A673 (cell line): ENCODE measurements at regions not wholly inside any gene's neighbourhood (a gene's known extent, or its start where the extent isn't known, plus 50 kb on each side); places are given as distances from the start of the nearest gene placed in this dataset.

Experiments used
- BruUV-seq: library from RNA; stranded (reverse); fragments of 400-500 nt; replicated peaks from 2 replicates; lab custom pipeline; 2021; lab: Mats Ljungman, UMichigan
- CTCF ChIA-PET: fragments of 300-600 bp; sonication (Branson Sonifier 250); formaldehyde crosslinking; loops from one replicate; lab custom pipeline; 2022; ENCODE audit warnings: antibody characterized with exemption; lab: Charles Lee
- POLR2A ChIA-PET: fragments of 300-600 bp; sonication (Branson Sonifier 250); formaldehyde crosslinking; loops from one replicate; lab custom pipeline; 2022; ENCODE audit warnings: antibody characterized with exemption; ENCODE audit not compliant: low non-redundant PET; lab: Charles Lee
- DNase-seq: peaks from one replicate; pipeline ENCODE4 v3.0.0-alpha.2; 2015; ENCODE audit warnings: low spot score
- H3K27ac ChIP-seq: fragments of 200-600 bp; sonication (generic); 2 replicates; pipeline ENCODE4 v1.5.1; 2016; ENCODE audit warnings: mixed run types, low read depth, mild to moderate bottlenecking, mixed read lengths, antibody characterized with exemption, low read length; ENCODE audit not compliant: poor library complexity, severe bottlenecking
- H3K27me3 ChIP-seq: fragments of 200-600 bp; sonication (generic); replicated peaks from 2 replicates; pipeline ENCODE4 v1.6.1; 2017; ENCODE audit warnings: mixed run types, low read depth, mild to moderate bottlenecking, mixed read lengths, antibody characterized with exemption, low read length; ENCODE audit not compliant: insufficient read depth, poor library complexity
- H3K36me3 ChIP-seq: fragments of 200-600 bp; sonication (generic); 2 replicates; pipeline ENCODE4 v1.6.1; 2016; ENCODE audit warnings: mixed run types, mild to moderate bottlenecking, mixed read lengths, antibody characterized with exemption, low read length; ENCODE audit not compliant: insufficient read depth, poor library complexity, severe bottlenecking
- H3K4me1 ChIP-seq: fragments of 200-600 bp; sonication (generic); 2 replicates; pipeline ENCODE4 v1.6.1; 2017; ENCODE audit warnings: mixed run types, mild to moderate bottlenecking, mixed read lengths, antibody characterized with exemption, low read length; ENCODE audit not compliant: insufficient read depth, poor library complexity, severe bottlenecking
- H3K4me3 ChIP-seq: fragments of 200-600 bp; sonication (generic); 2 replicates; pipeline ENCODE4 v1.5.1; 2016; ENCODE audit warnings: low read depth, mixed run types, mild to moderate bottlenecking, mixed read lengths, low read length; ENCODE audit not compliant: poor library complexity, severe bottlenecking
- H3K9me3 ChIP-seq: fragments of 200-600 bp; sonication (generic); 2 replicates; pipeline ENCODE4 v1.6.1; 2016; ENCODE audit warnings: mixed run types, low read depth, mild to moderate bottlenecking, mixed read lengths, antibody characterized with exemption, low read length; ENCODE audit not compliant: poor library complexity, severe bottlenecking
- CTCF ChIP-seq: fragments of 300-800, 200-600 bp; sonication (generic); conservative IDR thresholded peaks from 2 replicates; pipeline ENCODE4 v1.5.1; 2017; ENCODE audit warnings: low read depth, mild to moderate bottlenecking, antibody characterized with exemption, low read length, moderate library complexity, mixed read lengths
- EZH2 ChIP-seq: fragments of 200-600 bp; sonication (generic); IDR thresholded peaks from 2 replicates; pipeline ENCODE4 v1.6.1; 2017; ENCODE audit warnings: borderline replicate concordance, low read depth, mild to moderate bottlenecking, mixed read lengths, antibody characterized with exemption, low read length; ENCODE audit not compliant: poor library complexity, severe bottlenecking
- intact Hi-C: fragments of 100-400 bp; cut with micrococcal nuclease; formaldehyde crosslinking; loops from one replicate; pipeline ENCODE4 v1.10.0; 2022; ENCODE audit not compliant: unreplicated experiment

- no peak overlapping the region for H3K4me3 ChIP-seq
- POLR2A ChIA-PET: no interaction called here
- no peaks in the 10 kb centered on the region for H3K36me3 ChIP-seq
- intact Hi-C loops: no loop called here
- H3K27ac ChIP-seq: no peak overlapping the region
- H3K27me3 ChIP-seq: no peaks in the 10 kb centered on the region
- no peak for TF ChIP-seq CTCF
- no peak for TF ChIP-seq EZH2
- no peak for DNase-seq
- no peaks in the 10 kb centered on the region for H3K4me1 ChIP-seq
- BruUV-seq: no TSS peak
- CTCF ChIA-PET: no interaction called here
- no peaks in the 10 kb centered on the region for H3K9me3 ChIP-seq
Observed at GRCh38 chr16:72493716-72494415, 321.9 kb upstream of the PMFBP1 start.

GRCh38 chr16:72487283-72487682 lies 315.3 kb upstream of the PMFBP1 start:
- TF ChIP-seq CTCF: no peak
- TF ChIP-seq EZH2: no peak
- Histone ChIP-seq H3K9me3 (no peaks in the 10 kb centered on the region), H3K27me3 (no peaks in the 10 kb centered on the region), H3K4me3 (no peak overlapping the region), H3K36me3 (no peaks in the 10 kb centered on the region), H3K4me1 (no peaks in the 10 kb centered on the region), H3K27ac (no peak overlapping the region)
- ChIA-PET POLR2A (no interaction called here), CTCF (no interaction called here)
- DNase-seq: no peak
- intact Hi-C loops: no loop called here
- no TSS peak for BruUV-seq

GRCh38 chr16:72482695-72483094 lies 310.7 kb upstream of the PMFBP1 start:
- H3K9me3 ChIP-seq: no peaks in the 10 kb centered on the region
- H3K27me3 ChIP-seq: no peaks in the 10 kb centered on the region
- ChIA-PET CTCF (no interaction called here), POLR2A (no interaction called here)
- intact Hi-C loops: no loop called here
- peaks cover 4% of the 10 kb centered on the region for H3K4me1 ChIP-seq
- no peak overlapping the region for H3K4me3 ChIP-seq
- no peak for TF ChIP-seq EZH2
- no peak for TF ChIP-seq CTCF
- no peak for DNase-seq
- no peak overlapping the region for H3K27ac ChIP-seq
- BruUV-seq: no TSS peak
- no peaks in the 10 kb centered on the region for H3K36me3 ChIP-seq
